OCI-M2 (cell line): ENCODE measurements at regions not wholly inside any gene's neighbourhood (a gene's known extent, or its start where the extent isn't known, plus 50 kb on each side); places are given as distances from the start of the nearest gene placed in this dataset.

Source experiments
- DNase-seq: peaks from one replicate; lab custom pipeline; 2025; ENCODE audit not compliant: unreplicated experiment; lab: John Stamatoyannopoulos, UW

DNA sequence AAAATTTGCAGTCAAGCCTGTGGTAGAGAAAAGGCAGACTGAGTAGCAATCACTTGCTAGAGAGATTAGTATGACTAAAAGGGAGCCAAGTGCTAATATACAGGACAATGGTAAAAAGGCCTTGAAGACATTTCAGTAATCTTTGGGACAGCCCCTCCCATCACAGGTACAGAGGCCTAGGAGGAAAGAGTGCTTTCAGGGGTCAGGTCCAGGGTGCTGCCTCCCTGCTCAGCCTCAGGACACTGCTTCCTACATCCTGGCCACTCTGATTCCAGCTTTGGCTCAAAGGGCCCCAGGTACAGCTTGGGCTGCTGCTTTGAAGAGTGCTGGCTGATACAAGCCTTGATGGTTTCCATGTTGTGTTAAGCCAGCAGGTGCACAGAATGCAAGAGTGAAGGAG lies 543.5 kb downstream of the MMUT start:
- no peak for DNase-seq

DNA sequence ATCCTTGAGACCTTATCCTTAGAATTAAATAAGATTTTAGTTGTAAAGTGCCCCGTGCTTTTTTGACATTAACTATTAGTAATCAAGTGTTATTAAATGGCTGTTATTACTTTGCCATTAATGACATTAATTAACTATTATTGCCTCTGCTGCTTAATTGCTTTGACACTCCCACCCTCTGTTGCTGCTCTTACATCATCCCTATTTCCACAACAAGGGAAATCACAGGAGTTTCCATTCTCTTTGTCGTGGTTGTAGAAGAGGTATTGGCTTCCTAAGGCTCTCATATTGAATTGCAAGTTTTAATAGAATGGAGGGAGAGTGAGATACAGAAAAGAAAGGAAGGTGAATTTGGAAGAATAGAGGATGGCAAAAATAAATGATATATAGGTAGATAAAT lies 545.8 kb downstream of the MMUT start:
- no peak for DNase-seq

GRCh38 chr6:48916607-48917006 lies 546.4 kb downstream of the MMUT start:
- DNase-seq, result no peak

- no peak for DNase-seq
Measured at GRCh38 chr6:48915591-48915990, 547.5 kb downstream of the MMUT start.

- DNase-seq, result no peak
Measured at GRCh38 chr6:48912503-48912902, 550.5 kb downstream of the MMUT start.

GRCh38 chr6:48904809-48905208 lies 558.2 kb downstream of the MMUT start:
- DNase-seq, result no peak

DNA sequence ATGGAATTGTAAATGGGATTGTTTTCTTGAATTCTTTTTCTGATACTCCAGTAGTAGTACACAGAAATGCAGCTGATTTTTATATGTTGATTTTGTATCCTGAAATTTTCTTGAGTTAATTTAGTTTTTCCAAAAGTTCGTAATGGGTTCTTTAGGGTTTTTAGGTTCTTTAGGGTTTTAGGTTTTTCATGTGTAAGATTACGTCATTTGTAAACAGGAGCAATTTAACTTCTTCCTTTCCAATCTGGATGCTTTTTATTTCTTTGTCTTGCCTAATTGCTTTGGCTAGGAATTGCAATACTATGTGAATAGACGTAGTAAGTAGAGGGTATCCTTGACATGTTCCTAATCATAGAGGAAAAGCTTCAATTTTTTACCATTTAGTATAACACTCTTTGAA lies 568.6 kb downstream of the MMUT start:
- DNase-seq, result no peak

DNA sequence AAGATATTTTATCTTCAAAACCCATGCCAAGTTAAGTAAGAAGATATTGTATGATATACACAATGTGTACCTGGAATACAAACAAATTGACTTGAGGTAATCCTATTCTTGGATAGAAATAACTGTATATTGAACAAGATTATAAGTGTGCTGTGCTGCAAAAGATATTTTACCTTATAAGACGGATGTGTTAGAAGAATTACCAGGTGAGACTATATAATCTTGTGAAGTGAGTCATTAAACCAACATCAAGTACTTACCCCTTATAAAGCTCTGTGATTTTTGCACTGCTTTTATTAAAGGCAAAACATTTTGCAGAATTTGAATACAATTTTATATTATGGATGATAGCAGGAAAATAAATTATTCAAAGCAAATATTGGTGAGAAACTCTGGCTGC lies 570.0 kb downstream of the MMUT start:
- no peak for DNase-seq

DNA sequence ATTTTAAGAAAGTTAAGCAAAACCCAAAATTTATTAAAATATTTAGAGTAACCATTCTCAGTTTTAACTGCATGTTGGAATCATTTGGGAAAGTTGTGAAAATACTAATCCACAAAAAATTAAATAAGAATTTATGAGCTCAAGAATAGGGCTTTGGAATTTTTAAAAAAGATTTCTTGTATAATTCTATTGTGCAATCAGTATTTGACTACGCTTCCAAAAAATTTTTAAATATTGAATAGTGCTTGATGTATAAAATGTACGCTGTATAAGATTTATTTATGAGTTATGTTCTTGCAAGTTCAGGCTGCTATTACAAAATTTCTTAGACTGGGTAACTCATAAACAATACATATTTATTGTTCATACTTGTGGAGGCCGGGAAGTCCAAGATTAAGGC lies 571.7 kb downstream of the MMUT start:
- DNase-seq, result no peak

DNA sequence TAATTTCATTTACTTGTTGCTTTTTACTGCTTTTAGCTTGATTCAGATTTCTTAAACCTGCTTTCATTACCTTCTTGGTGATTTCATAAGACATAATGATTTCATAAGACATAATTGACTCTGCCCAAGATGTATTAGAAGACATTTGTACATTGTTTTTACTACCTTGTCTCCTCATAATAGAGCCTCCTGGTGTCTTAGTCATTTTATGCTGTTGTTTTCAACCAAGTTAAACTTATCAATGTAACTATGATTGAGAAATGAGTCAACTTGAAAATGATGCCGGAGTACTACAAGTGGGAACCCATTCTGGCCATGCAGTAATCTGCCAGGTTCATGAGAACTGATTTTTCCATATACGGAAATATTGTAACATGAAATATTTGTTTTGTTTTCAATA lies 573.6 kb downstream of the MMUT start:
- DNase-seq, result no peak

GRCh38 chr6:48883116-48883515 lies 579.9 kb downstream of the MMUT start:
- no peak for DNase-seq

DNA sequence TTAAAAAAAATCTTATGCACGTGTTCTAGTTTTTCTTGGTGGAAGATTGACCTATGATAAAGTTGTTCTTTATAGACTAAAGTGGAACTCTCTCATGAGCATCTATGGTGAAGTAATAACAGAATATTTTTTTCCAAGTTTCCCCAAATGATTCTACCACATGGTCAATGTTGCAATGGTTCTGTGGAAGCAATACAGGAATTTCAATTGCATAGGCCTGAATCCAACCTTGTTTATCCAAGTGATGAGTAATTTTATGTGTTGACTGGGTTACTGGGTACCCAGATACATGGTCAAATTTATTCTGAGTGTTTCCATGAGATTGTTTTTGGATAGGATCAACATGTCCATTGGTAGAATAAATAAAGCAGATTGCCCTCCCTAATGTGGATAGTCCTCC lies 581.5 kb downstream of the MMUT start:
- no peak for DNase-seq

DNA sequence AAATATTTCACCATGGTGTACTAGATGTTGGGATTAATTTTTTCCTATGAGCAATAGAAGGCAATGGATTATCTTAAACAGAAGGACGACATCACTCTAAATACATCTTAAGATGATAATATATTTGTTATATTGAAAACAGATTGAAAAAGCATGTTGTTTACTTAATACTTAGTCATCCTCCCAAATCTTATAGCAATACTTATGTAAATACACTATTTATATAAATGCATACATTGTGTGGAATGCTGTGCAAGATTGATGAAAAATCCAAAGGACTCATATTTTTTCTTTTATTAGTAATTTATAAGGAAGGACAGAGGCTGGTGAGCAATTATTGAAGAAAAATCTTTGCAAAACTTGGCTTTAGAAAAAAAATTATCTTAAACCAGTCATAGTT lies 593.5 kb downstream of the MMUT start:
- DNase-seq, result no peak

- DNase-seq, result no peak
Measured at GRCh38 chr6:48866682-48867081, 596.4 kb downstream of the MMUT start.

- no peak for DNase-seq
Measured at GRCh38 chr6:48860175-48860574, 602.9 kb downstream of the MMUT start.

DNA sequence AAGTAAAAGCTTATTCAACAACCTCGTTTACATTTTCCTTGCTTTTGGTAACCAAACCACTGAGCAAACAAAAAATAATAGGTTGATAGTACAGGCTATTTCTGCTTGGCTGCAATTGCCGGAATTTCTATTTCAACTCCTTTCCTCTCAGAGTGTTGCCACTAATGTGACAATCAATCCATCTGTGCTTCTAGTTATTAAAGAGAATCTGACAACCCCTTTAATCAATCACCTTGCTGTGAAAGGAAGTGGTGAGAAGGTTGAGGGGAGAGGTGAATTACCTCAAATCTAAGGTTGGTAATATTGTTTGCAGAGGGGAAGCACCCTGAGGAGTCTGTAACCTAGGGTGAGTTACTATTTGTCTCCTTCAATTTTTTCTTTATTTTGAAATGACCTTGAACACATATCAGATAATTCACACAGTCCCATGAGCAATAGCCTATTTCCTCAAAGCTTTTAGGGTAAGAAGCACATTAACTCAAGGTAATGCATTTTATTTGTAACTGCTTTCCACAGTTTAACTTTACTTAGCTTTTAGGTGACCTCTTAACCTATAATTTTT lies 603.4 kb downstream of the MMUT start:
- DNase-seq, result no peak

DNA sequence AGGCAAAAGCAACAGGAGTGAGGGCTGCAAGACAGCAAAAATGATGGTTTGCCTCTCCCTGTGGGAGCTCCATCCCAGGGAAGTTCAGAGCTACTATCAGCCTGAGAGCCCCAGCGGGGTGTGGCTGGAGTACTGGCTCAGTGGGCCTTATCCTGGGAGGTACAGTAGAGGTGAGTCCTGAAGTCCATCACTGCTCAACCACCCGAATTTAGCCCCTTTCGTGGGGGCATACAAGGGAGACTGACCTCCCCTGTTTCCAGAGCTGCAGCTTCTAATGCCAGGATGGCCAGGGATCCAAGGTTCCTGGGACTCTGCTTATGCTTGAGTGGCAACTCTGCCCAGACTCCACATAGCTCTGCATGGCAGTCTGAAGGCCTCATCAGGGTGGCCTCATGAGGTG lies 617.8 kb downstream of the MMUT start:
- DNase-seq, result no peak

DNA sequence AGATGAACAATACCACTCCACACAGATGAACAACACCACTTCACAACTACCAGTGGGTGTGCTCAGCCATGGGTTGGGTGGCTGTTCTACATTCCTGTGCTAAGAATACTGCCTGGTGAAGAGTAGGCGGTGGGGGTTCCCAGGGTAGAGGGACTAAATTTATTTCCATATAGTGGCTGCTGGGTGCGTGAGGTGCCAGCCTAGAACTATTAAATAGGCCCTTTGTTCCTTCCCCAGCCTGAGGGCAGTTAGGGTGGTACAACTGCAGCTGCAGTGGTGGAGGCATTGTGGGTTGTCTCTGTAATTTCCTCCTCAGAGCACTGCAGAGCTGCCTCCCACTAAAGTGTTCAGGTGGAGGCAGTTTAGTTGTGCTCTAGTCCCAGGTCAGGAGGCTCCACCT lies 618.4 kb downstream of the MMUT start:
- no peak for DNase-seq

DNA sequence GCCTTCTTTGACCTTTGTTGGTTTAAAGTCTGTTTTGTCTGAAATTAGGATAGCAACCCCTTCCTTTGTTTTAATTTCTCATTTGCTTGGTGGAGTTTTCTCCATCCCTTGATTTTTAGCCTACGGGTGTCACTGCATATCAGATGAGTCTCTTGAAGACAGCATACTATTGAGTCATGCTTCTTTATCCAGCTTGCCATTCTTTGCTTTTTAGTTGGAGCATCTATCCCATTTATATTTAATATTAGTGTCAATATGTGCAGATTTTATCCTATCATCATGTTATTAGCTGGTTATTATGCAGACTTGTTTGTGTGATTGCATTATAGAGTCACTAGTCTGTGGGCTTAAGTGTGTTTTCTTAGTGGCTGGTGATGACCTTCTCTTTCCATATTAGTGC lies 622.2 kb downstream of the MMUT start:
- DNase-seq, result no peak

GRCh38 chr6:48839206-48839605 lies 623.8 kb downstream of the MMUT start:
- DNase-seq, result no peak

DNA sequence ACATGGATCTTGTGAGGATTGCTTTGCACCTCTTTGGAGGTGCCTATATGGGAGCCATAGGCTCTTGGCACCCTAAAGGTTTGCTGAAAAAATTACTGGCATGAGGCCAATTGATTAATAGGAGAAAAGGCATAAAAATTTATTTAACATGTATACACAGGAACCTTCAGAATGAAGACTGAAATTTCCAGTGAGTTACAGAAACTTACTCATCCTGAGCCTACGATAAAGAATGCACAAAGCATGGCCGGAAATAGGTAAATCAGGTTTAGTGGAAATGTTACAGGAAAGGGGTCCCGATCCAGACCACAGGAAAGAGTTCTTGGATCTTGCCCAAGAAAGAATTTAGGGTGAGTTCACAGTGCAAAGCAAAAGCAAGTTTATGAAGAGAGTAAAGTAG lies 625.3 kb downstream of the MMUT start:
- DNase-seq, result no peak

DNA sequence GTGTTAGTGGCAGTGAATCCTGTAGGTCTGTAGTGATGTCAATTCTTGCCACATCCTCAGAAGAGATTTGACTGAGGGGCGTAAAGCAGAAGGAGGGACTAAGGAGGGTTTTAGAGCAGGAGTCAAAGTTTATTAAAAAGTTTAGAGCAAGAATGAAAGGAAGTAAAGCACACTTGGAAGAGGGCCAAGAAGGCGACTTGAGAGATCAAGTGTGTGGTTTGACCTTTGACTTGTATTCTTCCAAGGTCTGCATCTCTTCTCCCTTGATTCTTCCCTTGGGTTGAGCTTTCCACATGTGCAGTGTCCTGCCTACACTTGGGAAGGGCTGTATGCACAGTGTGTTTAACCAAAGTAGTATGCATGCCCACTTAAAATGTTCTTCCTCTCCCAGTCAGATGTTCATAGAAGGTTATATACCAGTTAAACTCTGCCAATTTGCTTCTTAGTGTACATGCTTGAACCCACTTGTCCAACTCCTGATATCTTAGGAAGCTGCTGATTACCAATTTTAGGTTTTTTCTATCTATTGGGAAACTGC lies 627.6 kb downstream of the MMUT start:
- DNase-seq, result no peak

DNA sequence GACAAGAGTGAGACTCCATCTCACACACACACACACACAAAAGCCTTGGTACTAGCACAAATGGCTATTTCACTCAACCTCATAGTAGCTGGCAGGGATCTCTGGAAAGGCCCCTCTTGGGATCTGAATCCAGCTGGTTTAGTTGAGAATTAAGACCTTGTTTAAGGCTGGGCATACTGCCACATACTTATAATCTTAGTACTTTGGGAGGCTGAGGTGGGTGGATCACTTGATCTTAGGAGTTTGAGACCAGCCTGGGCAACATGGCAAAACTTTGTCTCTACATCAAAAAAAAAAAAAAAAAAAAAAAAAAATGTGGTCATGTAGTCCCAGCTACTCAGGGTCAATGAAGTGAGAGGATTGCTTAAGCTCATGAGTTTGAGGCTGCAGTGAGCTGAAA lies 628.3 kb downstream of the MMUT start:
- DNase-seq, result no peak

- DNase-seq, result no peak
Measured at GRCh38 chr6:48833916-48834315, 629.1 kb downstream of the MMUT start.
